SK-N-MC (cell line): ENCODE measurements at regions not wholly inside any gene's neighbourhood (a gene's known extent, or its start where the extent isn't known, plus 50 kb on each side); places are given as distances from the start of the nearest gene placed in this dataset.

Experiments
- EZH2 ChIP-seq: fragments of 200-600 bp; sonication (generic); IDR thresholded peaks from one replicate; pipeline ENCODE4 v1.6.1; 2017; ENCODE audit warnings: antibody characterized with exemption
- FOXP2 ChIP-seq: optimal IDR thresholded peaks from 2 replicates; pipeline ENCODE3; 2011; ENCODE audit warnings: mild to moderate bottlenecking, moderate library complexity; ENCODE audit not compliant: insufficient read depth; ENCODE audit errors: extremely low read length, control extremely low read depth
- POLR2AphosphoS5 ChIP-seq: IDR thresholded peaks from 2 replicates; pipeline ENCODE4 v1.6.1; 2012; ENCODE audit warnings: mild to moderate bottlenecking, low read depth, low read length, borderline replicate concordance

- TF ChIP-seq EZH2: no peak
- no peak for TF ChIP-seq POLR2AphosphoS5
- TF ChIP-seq FOXP2: no peak
These were observed 497.8 kb upstream of the MYT1L start for GRCh38 chr2:2828774-2829368.
